ENCODE measurements at regions not wholly inside any gene's neighbourhood (a gene's known extent, or its start where the extent isn't known, plus 50 kb on each side); places are given as distances from the start of the nearest gene placed in this dataset.

GRCh38 chr12:14284184-14284722, 81.2 kb upstream of the ATF7IP start:
- DNase-seq: peak; percentile 65

DNA sequence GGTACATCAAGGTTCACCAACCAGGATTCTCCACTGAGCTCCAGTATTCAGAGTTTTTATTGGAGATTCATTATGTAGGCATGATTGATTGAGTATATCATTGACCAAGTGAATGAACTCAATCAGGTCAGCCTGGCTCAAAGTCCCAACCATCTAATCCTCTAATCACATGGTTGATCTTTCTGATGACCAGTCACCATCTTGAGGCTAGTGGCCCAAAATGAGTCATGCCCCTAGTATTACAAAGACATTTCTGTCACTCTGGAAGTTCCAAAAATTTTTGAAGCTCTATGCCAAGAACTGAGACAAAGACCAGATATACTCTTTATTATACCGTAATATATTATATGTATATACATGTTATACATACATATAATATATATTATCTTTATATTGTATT, 75.9 kb upstream of the ATF7IP start:
- no peak for DNase-seq

DNA sequence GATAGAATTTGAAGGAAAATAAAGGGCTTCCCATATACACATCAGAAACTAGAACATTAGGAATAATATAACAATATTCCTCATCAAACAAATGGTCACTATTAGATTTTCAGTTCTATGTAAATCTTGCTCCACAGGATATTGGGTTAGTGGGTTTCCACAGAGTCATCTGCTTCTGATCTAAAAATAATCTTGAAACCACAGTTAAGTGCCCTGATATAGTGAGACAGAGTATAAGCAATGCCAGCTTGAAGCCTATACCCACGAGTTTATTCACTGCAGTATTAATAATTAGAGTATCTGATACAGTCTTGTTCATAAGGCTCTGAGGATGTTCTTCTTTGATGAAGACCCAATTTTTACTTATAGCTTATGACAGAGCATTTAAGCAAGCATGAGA, 74.5 kb upstream of the ATF7IP start:
- no peak for DNase-seq

GRCh38 chr12:14303661-14304155, 61.8 kb upstream of the ATF7IP start:
- DNase-seq: no peak

- no peak for DNase-seq
Observed at GRCh38 chr12:14307004-14307403, 58.5 kb upstream of the ATF7IP start.

DNA sequence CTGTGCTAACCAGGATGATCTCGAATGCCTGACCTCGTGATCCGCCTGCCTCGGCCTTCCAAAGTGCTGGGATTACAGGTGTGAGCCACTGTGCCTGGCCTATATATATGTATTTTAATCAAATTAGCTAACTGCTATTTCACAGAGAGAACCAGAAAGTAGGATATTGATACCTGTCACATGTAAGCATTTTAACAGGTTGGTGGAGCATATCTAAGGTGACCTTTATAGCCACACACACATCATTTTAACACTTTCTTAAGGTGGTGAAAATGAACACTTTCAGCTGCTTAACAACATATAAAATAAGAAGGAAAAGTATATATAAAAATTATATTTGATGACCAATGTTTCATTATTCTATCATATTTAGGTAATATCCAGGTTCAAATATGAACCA, 57.0 kb upstream of the ATF7IP start:
- DNase-seq: no peak

DNA sequence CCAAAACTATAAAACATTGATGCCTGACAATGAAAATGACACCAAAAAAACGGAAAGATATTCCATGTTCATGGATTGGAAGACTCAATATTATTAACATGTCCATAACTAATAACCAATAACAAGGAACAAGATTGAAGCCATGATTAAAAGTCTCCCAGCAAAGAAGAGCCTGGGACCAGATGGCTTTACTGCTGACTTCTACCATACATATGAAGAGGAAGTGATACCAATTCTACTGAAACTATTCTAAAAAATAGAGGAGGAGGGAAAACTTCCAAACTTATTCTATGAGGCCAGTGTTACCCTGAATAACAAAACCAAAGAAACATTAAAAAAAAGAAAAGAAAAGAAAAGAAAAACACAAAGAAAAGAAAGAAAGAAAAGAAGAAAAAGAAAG, 54.6 kb upstream of the ATF7IP start:
- DNase-seq: no peak

DNA sequence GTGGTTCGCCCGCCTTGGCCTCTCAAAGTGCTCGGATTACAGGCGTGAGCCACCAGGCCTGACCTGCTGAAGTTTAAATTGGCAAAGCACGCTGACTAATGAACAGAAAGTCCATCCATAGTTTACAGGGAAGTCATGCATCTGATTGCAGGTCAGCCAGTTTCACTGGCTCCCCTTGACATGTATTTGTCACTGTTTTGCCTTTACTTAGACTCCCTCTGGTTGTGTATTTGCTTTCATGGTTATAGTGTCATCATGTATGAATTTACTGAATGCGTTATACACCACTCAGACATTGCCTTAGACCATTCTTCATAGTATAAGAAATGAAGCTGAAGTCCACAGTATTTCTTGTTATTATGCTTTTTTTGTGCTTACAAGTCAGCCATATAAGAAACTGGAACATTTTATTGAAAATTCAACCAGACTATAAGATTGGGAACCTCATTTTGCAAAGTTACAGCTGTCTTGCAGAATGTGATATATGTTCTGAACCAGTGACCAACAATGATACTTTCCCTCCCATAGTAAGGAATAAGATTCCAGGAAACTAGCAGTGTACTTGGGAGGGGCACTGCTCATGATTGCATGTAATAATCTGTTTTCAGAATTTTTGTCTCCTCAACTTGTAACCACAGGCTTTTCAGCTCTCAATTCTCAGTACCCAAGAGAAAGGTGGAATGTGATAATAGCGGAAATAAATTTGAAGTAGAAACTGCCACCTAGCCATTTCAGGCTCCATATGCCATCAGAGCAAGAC, 51.9 kb upstream of the ATF7IP start:
- no peak for DNase-seq

- no peak for DNase-seq
Observed at GRCh38 chr12:14314801-14315200, 50.7 kb upstream of the ATF7IP start.

- no peak for DNase-seq
Observed at GRCh38 chr12:14315501-14315900, 50.0 kb upstream of the ATF7IP start.
